GM19328 (cell line): ENCODE measurements at regions not wholly inside any gene's neighbourhood (a gene's known extent, or its start where the extent isn't known, plus 50 kb on each side); places are given as distances from the start of the nearest gene placed in this dataset.
"Not testable (repeated sequence)": the region's sequence is repeated elsewhere in the genome, so short reads cannot be mapped to it uniquely, and the experiment has no call there.

ENCODE experiments used
- ATAC-seq: cut with Tn5 transposase; IDR thresholded peaks from one replicate; pipeline ENCODE4 v1.9.1; 2021; ENCODE audit warnings: mild to moderate bottlenecking, moderate library complexity; ENCODE audit not compliant: unreplicated experiment

DNA sequence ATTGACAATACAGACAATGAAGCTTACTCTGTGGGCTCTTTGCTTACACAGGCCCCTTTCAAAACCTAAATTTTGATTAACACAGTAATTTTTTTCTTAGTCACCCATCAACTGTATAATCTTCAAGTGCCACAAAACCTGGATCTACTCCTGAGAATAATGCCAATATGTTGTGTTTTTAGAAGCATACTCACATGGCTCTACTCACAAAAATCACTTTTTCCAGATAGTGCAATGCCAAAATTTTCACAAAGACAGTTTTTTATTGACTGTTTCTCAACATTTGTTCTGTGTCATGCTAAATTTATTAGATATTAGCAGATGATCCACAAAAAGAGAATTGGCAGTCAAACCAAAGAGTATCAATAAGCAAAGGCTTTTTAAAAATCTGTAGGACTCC is 493.7 kb upstream of the C1orf87 start:
- no peak for ATAC-seq

DNA sequence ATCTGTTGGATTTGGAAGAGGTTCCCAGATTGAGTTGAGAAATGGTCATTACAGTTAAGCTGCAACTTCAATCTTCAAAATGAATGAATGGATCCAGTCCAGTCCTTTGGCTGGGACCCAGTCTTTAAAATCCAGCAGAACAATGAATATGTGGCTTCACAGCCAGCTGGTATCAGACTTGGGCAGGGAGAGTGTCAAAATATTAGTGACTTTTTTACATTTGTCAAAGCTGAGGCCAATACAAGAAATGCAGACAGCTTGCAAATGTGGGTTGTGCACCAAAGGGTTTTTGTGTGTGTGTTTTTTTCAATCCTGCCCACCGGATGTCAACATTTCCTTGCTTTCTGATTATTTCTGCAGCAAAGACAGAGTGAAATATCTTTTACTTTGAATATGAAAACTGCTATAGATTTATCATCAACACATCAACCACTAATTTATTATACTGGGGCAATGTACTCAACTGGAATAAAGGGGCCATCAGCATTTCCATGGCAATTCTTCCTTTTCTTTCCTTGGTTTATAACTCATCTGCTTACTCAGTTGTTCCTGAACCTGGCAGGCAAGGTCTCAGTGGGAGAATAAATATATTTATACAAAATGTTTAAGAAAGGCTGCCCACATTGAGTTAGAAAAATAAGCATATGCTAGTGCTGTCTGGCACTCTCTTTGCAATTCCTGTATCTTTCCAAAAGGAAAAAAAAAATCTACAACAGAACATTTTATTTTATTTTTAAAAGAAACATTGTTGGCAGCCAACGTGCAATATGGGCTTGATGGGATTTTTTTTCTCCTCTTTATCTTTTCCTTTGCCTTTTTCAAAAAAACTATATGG is 491.6 kb upstream of the C1orf87 start:
- ATAC-seq: no peak

DNA sequence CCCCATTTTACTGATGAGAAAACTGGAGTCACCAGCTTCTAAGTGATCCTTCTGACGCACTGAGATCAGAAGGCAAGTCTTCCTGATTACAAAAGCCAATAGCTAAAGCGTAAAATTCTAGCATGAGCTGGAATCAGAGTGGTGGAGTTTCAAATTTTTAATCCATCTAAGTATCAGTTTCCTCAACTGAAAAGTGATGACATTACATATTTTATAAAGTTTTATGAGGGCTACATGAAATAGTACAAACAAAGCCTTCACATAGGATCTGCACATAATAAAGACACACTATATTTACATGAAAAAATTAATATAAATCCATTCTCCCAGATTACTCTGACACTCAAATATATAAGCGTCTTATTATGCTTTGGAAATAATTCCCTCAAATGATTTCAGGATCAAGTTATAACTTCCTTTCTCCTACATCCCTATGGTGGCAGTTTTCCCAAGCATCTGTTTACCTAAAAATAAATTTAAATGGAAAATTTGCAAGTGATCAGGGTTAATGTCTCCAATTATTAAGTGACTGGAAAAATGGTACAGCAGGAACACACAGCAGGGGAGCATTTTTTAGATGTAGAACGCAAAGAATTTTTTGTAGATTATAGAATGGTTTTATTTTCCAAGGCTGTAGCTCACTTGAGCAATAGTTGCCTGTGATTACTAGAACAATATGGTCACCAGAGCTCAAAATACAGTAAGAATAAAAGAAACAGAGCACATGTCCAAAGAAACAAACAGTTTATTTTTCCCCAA is 490.4 kb upstream of the C1orf87 start:
- ATAC-seq: no peak

DNA sequence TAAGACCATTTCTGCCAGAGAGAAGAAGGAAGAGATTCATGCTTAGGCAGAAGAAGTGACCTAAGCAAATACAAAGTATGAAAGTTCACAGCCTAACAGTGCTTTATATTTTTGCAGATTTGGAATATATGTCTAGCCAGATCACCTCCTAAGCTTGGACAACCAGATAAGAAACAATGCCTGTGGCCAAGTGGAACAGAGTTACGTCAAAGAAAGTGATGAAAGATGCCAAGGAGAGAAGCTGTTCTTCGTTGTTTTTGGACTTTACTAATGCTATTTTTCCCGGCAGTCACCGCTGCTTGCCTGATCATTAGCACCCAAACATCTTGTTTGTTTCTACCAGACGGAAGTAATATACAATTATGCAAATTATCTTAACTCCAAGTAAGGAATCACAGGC is 489.2 kb upstream of the C1orf87 start:
- ATAC-seq: no peak

DNA sequence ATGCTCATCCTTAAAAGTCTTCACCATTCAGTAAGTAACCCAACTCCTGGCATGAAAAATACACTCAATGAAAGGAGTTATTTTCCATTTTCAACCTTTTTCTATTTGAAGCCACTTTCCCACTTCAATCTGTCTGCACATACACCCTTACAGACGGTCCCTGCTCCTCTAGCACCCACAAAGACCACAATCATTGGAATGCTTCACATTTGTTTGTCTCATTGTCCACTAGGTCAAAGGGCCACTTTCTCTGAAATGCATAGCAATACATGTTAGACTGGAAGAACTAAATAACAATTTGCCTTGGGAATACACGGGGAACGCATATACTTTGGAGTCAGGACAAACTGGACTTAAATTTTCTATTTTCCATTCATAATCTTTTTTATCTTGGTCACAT is 487.1 kb upstream of the C1orf87 start:
- ATAC-seq: no peak

DNA sequence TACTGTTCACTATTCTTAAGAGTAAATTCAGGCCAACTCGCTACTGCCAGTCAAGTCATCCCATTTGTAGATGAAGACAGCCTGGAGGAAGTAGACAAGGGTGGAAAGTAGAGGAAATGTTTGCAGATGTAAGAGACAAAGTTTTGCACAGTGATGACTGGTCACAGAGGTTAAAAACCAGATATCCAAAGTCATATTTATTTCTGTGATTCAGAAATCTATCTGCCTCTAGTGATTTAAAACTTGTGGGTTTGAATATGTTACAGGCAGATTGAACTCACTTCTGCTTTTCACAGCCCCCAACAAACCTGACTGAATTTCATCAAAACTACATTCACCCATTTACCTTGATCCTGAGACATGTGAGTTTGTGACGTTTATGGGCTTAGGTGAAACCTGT is 484.7 kb upstream of the C1orf87 start:
- ATAC-seq: no peak

DNA sequence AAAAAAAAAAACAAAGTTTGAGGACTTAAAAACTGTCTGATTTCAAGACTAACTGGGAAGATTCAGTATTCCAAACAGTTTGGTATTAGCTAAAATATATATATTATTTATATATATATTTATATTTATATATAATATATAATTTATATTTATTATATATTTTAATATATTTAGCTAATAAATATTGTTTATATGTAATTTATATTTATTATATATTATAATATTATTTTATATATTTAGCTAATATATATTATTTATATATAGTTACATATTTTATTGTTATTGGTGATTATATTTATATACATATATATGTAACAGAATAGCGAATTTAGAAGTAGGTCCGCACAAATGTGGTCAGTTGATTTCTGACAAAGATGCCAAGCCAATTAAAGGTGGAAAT is 480.2 kb upstream of the C1orf87 start:
- ATAC-seq: no peak

DNA sequence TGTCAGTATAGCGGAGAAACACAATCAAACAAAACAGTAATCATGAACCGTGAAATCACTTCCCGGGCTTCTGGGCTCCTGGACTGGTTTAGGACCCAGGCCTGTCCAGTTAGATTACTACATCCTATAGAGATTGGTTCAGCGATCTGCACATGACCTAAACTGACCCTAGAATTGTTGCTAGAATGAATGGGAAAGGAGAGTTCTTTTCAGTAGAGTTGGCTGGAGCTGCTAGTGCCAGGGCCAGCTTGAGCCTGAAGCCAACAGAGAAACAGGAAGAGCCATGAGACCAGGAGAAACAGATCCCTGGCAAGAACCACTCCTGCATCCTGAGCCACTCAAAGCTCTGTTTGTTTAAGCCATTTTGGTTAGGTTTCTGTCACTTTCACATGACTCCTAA is 474.3 kb upstream of the C1orf87 start:
- no peak for ATAC-seq

DNA sequence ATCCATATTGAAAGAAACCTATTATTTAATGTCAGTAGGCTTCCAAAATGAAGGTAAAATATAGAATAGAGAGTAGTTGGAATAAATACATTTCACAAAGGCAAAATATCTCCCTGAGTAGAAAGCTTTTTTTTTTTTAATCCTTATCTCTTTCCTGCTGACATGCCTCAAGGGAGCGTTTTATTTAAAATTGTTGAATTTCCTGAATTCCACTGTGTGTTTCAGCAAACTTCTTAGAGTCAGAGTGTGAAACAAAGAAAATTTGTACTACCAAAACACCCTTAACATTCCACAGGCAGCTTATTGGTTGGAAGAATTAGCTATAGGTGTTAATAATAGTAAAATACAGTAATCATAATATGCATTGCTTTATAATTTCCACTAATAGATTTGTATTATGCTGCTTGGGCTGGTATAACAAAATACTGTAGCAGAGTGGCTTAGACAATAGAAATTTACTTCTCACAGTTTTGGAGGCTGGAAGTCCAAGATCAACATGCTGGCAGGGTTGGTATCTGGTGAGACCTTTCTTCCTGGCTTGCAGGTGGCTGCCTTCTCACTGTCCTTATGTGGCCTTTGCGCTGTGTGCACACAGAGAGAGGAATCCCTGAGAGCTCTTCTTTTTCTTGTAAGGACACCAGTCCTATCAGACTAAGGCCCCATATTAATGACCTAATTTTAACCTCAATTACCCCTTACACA is 468.4 kb upstream of the C1orf87 start:
- no peak for ATAC-seq

DNA sequence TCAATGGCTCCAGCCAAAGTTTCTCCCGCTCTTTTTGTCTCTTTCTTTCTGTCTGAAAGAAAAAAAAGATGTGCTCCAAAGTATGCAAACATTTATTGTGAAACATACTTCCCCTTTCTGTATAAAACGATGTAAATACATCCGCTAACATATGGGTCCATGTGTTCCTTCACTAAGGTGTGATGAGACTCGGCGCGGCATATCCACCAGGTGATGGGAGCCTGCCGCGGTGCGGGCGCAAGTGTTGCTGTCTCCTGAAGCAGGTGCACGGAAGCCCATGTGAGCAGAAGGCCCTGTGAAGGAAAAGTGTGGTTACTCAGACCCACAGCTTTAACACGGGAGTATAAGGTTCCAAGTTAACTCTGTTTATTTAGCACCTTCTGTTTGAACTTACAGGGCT is 466.6 kb upstream of the C1orf87 start:
- no peak for ATAC-seq

DNA sequence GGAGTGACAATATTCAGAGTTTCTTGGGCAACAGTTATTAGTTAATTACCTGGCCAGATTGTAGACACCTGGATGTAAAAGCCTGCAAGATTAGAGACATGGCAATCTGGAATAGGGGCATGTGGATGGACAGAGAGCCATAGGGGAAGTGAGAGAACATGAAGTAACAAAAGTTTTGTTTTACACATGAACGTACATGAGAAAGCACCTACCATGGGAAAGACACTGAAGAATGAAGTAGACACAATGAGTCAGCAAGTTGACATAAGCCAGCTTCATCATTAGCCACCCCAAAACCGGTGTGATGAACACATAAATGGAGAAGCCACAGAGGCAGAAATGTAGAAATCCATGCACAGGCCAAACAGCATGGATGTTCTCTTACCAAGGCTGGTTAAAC is 462.1 kb upstream of the C1orf87 start:
- no peak for ATAC-seq

DNA sequence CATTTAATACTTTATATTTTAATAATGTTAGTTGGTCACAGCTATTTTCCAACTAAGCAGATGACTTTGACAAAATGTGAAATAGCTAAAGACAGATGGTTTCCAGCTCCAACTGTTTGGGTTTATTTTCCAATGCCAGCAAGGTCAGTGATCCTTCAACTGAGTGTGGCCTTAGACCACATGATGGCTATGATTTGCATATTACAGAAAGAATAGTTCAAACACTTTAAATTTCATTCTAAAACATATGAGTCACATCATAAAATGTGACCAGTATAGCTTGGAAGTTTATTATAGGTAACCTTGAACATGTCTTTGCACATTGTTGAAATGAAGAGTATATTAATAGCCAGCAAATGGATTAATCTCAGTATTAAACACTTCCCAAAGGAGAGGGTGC is 454.0 kb upstream of the C1orf87 start:
- ATAC-seq: no peak

DNA sequence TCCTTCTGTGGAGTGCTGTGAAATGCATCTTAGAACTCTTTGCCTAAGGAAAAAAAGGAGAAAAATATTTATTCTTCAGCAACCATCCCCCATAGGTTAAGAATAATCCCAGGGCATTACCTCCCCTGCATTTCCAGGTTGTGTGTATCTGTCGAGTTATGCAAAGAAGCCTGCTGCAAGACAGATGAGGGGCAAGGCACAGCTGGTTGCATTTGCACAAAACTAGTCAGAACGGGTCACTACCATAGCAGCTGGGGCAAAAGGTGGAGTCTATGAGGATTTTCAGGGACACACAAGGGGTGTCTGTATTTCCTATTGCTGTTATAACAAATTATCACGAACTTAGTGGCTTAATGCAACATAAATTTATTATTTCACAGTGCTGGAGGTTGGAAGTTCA is 443.4 kb upstream of the C1orf87 start:
- no peak for ATAC-seq

DNA sequence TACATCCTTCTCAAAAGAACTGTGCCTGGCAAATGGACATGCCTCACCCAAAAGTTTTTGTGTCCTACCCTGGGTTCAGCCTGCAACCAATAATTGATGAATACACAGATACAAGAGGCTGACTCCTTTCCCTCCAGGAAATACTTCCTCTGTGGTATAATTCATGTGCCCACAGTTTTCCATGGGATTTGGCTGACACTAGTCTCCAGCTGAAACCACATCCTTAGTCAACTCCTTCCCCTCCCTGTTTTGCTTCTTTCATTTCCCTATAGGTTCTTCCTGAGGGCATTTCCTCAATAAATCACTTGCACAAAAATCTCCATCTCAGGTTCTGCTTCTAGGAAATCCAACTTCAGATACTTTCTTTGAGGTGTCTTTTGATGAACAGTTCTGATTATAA is 436.6 kb upstream of the C1orf87 start:
- no peak for ATAC-seq

DNA sequence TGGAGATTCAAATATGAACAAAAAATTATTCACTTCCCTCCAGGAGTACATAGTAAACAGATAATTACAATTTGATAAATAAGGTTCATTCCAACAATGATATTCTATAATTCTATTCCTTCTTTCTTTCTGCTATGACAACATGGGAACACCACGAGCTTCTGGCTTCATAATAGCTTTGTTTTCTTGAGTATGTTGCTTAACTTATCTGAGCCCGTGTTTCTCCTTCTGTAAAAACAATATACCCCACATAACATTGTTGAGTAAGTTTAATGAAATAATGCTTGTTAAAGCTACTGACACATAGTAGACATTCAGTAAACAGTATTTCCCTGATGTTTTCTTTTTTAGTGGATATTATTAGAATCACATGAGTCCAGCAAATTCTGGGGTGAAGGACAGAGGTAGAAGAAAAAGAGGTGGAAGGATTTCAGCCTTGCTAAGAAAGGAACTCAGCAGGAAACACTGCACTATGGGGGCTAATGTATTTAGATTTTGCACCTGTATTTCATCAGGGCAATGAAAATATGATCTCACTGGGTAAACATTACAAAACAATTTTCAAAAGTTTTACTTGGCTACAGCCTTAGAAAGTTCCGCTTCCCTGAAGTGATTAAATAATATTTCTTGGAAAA is 430.8 kb upstream of the C1orf87 start:
- no peak for ATAC-seq

DNA sequence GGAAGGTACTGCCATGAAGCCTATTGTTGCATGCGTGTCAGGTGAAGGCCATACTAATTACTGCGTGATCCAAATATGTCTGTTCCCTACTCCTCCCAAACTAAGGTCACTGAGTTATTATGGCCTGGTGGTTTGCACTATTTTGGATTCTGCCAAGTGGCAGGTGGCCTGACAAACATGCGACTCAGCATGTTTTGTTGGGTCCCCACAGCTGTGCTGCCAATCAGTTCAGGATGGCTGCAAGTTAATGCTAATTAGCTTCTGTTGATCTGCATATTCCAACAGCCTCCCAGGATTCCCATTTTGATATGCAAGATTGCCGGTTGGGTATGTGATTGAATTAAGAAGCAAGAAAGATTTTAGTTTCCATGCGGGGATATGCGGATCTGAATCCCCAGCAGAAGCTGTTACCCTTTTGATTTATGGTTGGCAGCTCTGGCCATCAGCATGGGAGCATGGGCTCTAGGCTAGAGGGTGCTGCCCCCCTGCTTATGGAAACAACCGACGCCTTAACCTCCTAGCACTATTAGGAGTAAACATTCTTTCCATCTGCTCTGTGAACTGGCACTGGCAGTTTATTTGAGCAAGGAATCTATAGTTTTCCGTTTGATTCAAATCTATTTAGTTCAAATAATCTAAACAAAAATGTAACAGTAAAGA is 429.8 kb upstream of the C1orf87 start:
- no peak for ATAC-seq

DNA sequence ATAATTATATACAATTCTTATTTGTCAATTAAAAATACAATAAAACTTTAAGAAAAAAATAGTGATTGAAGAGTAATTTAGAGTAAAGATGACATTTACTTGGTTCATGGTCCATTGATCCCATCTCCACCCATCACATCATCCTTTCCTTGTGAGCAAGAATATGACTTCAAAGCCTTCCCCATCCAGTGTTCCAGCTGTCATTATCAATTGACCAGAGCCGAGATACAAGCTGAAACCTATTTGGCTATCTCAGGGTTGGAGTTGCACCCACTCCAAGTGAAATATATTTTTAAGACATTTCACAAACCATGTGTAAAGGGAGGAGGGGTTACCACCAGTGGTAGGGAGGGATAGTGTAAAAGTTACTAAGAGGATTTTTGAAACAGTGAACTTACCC is 428.9 kb upstream of the C1orf87 start:
- no peak for ATAC-seq

DNA sequence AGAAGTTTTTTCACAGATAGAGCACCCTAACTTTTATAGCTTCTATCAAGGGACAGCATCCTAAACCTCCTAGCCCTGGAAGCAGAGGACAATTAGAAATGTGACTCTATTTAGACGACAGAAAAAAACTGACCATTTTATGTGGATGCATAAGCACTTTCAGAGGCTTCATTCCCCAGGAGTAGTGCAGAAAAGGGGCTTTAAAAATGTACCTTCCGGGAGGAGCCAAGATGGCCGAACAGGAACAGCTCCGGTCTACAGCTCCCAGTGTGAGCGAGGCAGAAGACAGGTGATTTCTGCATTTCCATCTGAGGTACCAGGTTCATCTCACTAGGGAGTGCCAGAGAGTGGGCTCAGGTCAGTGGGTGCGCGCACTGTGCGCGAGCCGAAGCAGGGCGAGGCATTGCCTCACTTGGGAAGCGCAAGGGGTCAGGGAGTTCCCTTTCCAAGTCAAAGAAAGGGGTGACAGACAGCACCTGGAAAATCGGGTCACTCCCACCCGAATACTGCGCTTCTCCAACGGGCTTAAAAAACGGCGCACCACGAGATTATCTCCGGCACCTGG is 416.4 kb upstream of the C1orf87 start:
- not testable (repeated sequence) for ATAC-seq

DNA sequence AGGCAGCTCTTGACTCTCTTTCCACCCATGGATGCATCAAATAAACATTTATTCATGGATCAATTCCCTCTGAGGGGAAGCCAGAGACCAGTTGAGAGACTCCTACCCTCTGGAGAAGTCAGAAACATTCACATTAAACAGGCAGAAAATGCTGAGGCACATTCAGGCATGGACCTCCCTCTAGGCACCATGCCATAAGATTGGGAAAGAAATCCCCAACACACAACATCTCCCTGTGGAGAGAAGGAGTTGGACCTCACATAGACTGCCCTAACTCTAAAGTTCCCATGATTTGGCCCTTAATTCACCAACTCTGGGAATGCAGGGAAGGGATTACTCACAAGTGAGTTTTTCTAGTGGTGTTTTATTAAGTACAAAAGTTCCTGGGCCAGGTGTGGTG is 415.3 kb upstream of the C1orf87 start:
- ATAC-seq: no peak

DNA sequence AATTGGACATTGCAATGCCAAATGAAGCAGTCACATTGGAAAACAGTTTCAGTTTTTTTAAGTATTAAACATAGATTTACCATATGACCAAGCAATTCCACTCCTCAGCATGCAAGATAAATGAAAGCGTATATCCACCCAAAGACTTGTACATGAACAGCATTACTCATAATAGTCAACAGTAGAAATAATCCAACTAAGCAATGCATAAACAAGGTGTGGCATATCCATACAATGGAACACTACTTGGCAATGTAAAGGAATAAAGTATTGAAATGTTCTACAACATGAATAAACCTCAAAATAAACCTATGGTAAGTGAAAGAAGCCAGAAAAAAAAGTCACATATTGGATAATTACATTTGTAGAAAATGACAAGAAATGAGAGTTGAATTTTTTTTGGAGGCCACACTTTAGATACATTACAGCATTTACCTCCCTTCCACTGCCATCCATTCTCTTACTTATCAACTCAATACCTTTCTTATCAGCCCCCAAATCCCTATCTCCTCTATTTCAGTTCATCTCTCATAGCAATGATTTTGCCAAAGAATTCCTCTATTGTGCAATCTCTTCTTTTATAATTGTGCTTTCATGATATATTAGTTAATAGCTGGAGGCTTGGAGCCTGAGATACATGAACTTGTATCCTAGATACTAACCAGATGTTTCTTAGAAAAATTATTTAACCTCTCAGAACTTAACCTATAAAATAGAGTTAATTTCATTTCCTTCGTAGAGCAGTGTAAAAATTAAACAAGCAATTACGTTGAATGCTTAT is 414.2 kb upstream of the C1orf87 start:
- ATAC-seq: no peak
